DOHH2 (cell line): ENCODE measurements at regions not wholly inside any gene's neighbourhood (a gene's known extent, or its start where the extent isn't known, plus 50 kb on each side); places are given as distances from the start of the nearest gene placed in this dataset.

Source experiments
- H3F3A ChIP-seq: fragments of 200-600 bp; sonication (generic), shearing (Covaris generic); 2 replicates; pipeline ENCODE4 v1.6.0; 2016; ENCODE audit warnings: antibody characterized with exemption, mild to moderate bottlenecking; ENCODE audit not compliant: control insufficient read depth, insufficient read depth
- H3K27ac ChIP-seq: fragments of 200-600 bp; sonication (generic); 2 replicates; pipeline ENCODE4 v1.5.1; 2014; ENCODE audit warnings: low read depth, mild to moderate bottlenecking, low read length, moderate library complexity
- H3K27me3 ChIP-seq: fragments of 200-600 bp; sonication (generic); 2 replicates; pipeline ENCODE4 v1.6.1; 2014; ENCODE audit warnings: mild to moderate bottlenecking, low read length, mixed read lengths; ENCODE audit not compliant: control insufficient read depth
- H3K36me3 ChIP-seq: fragments of 200-600 bp; sonication (generic); 2 replicates; pipeline ENCODE4 v1.6.1; 2014; ENCODE audit warnings: mild to moderate bottlenecking, low read length, moderate library complexity, mixed read lengths; ENCODE audit not compliant: control insufficient read depth
- H3K4me1 ChIP-seq: fragments of 200-600 bp; sonication (generic); 2 replicates; pipeline ENCODE4 v1.6.1; 2014; ENCODE audit warnings: mild to moderate bottlenecking, low read length, mixed read lengths; ENCODE audit not compliant: control insufficient read depth
- H3K4me2 ChIP-seq: fragments of 200-600 bp; sonication (generic); 2 replicates; pipeline ENCODE4 v1.6.0; 2014; ENCODE audit warnings: mild to moderate bottlenecking, low read length, moderate library complexity
- H3K4me3 ChIP-seq: fragments of 200-600 bp; sonication (generic); 2 replicates; pipeline ENCODE4 v1.5.1; 2014; ENCODE audit warnings: mild to moderate bottlenecking, low read length, mixed read lengths
- H3K79me2 ChIP-seq: fragments of 200-600 bp; sonication (generic); 2 replicates; pipeline ENCODE4 v1.6.1; 2014; ENCODE audit warnings: mild to moderate bottlenecking, low read length, mixed read lengths; ENCODE audit not compliant: control insufficient read depth
- H3K9me2 ChIP-seq: fragments of 200-600 bp; sonication (generic); replicated peaks from 2 replicates; pipeline ENCODE4 v1.6.1; 2014; ENCODE audit warnings: mild to moderate bottlenecking, low read length, mixed read lengths; ENCODE audit not compliant: control insufficient read depth
- H3K9me3 ChIP-seq: fragments of 200-600 bp; sonication (generic); 2 replicates; pipeline ENCODE4 v1.6.1; 2014; ENCODE audit warnings: antibody characterized with exemption, low read length, mixed read lengths; ENCODE audit not compliant: control insufficient read depth, insufficient read depth
- H4K20me1 ChIP-seq: fragments of 200-600 bp; sonication (generic); 2 replicates; pipeline ENCODE4 v1.6.0; 2014; ENCODE audit warnings: low read depth, mild to moderate bottlenecking, antibody characterized with exemption, low read length, moderate library complexity; ENCODE audit not compliant: control insufficient read depth, insufficient read depth
- EZH2phosphoT487 ChIP-seq: fragments of 200-600 bp; sonication (generic); IDR thresholded peaks from 2 replicates; pipeline ENCODE4 v1.6.1; 2017; ENCODE audit warnings: borderline replicate concordance, mild to moderate bottlenecking, antibody characterized with exemption, low read length, moderate library complexity, mixed read lengths
- TF ChIP-seq, protein P1 (sequence below): fragments of 200-600 bp; sonication (generic); IDR thresholded peaks from one replicate; pipeline ENCODE4 v1.5.1; 2014; ENCODE audit warnings: antibody characterized with exemption, mild to moderate bottlenecking, low read depth, low read length; ENCODE audit not compliant: poor library complexity, severe bottlenecking

DNA sequence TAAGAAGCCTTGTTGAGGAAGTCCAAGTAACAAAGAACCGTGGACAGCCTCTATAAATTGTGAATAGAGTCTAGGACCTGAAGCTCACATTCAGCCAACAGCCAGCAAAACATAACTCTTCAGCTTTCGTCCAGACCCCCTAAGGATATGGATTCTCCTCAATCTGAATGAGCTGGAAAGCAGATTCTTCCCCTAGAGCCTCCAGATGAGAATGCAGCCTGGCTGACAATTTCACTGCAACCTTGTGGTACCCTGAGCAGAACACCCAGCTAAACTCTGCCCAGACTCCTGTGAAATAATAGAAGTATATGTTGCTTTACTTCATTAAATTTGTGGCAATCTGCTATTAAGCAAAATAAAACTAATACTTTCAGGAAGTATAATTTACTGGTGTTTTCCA is 483.5 kb upstream of the SLC8A1 start:
- Histone ChIP-seq H3K36me3 (no peaks in the 10 kb centered on the region), H3K27ac (no peak overlapping the region), H3K4me2 (no peak overlapping the region), H4K20me1 (no peaks in the 10 kb centered on the region), H3F3A (no peaks in the 10 kb centered on the region), H3K9me3 (no peaks in the 10 kb centered on the region), H3K9me2 (no peaks in the 10 kb centered on the region), H3K4me3 (no peak overlapping the region), H3K4me1 (no peaks in the 10 kb centered on the region), H3K27me3 (peaks cover 9% of the 10 kb centered on the region; the same call in 1 of the 2 replicates), H3K79me2 (no peaks in the 10 kb centered on the region)
- TF ChIP-seq EZH2phosphoT487: no peak
- TF ChIP-seq, protein P1, sequence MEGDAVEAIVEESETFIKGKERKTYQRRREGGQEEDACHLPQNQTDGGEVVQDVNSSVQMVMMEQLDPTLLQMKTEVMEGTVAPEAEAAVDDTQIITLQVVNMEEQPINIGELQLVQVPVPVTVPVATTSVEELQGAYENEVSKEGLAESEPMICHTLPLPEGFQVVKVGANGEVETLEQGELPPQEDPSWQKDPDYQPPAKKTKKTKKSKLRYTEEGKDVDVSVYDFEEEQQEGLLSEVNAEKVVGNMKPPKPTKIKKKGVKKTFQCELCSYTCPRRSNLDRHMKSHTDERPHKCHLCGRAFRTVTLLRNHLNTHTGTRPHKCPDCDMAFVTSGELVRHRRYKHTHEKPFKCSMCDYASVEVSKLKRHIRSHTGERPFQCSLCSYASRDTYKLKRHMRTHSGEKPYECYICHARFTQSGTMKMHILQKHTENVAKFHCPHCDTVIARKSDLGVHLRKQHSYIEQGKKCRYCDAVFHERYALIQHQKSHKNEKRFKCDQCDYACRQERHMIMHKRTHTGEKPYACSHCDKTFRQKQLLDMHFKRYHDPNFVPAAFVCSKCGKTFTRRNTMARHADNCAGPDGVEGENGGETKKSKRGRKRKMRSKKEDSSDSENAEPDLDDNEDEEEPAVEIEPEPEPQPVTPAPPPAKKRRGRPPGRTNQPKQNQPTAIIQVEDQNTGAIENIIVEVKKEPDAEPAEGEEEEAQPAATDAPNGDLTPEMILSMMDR: no peak

DNA sequence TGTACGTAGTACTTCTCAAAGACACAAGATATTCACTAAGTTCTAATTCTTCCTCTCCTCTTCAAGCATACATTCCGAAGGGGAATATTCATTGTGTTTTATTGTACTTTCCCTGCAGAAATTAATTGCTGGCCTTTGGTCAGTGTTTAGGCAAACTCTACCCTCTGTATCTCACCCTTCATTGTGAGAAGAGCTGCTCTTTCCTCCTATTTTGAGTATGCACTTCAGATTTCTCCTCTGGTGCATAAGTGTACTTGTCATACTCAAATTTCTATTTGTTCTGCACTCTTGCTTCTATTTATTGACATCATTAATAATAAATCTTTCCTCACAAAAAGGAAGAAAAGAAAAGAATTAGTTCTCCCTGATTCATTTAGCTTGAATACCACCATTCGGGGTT is 485.4 kb upstream of the SLC8A1 start:
- Histone ChIP-seq H3K9me3 (no peaks in the 10 kb centered on the region), H3F3A (no peaks in the 10 kb centered on the region), H3K27ac (no peak overlapping the region), H3K9me2 (no peaks in the 10 kb centered on the region), H3K4me1 (no peaks in the 10 kb centered on the region), H3K27me3 (peaks cover 9% of the 10 kb centered on the region; the same call in 1 of the 2 replicates), H3K79me2 (no peaks in the 10 kb centered on the region), H3K4me2 (no peak overlapping the region), H4K20me1 (no peaks in the 10 kb centered on the region), H3K36me3 (no peaks in the 10 kb centered on the region), H3K4me3 (no peak overlapping the region)
- TF ChIP-seq EZH2phosphoT487: no peak
- TF ChIP-seq, protein P1: no peak

DNA sequence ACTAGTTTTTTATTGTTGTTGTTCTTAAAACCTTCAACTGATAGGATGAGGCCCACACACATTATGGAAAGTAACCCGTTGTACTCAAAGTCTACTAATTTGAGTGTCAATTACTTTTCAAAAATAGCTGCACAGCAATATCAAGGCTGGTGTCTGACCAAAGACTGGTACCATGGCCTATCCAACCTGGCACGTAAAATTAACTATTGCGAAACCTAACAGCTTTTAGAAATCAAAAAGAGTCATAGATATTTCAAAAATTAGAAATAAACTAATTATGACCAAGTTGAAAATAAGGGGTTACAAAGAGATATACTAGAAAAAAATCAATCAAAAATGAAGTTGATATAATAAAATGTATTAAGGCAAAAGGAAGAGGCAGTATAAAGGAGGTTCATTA is 501.5 kb upstream of the SLC8A1 start:
- H3K27me3 ChIP-seq: no peaks in the 10 kb centered on the region
- H4K20me1 ChIP-seq: no peaks in the 10 kb centered on the region
- TF ChIP-seq, protein P1: no peak
- no peak for TF ChIP-seq EZH2phosphoT487
- peaks cover 26% of the 10 kb centered on the region for H3K4me1 ChIP-seq
- no peak overlapping the region for H3K27ac ChIP-seq
- no peaks in the 10 kb centered on the region for H3K9me2 ChIP-seq
- no peaks in the 10 kb centered on the region for H3K79me2 ChIP-seq
- H3K9me3 ChIP-seq: peaks cover 6% of the 10 kb centered on the region; the same call in 1 of the 2 replicates
- peaks cover 14% of the 10 kb centered on the region for H3F3A ChIP-seq
- peaks cover 5% of the 10 kb centered on the region; the same call in 1 of the 2 replicates for H3K36me3 ChIP-seq
- H3K4me3 ChIP-seq: no peak overlapping the region
- no peak overlapping the region for H3K4me2 ChIP-seq

DNA sequence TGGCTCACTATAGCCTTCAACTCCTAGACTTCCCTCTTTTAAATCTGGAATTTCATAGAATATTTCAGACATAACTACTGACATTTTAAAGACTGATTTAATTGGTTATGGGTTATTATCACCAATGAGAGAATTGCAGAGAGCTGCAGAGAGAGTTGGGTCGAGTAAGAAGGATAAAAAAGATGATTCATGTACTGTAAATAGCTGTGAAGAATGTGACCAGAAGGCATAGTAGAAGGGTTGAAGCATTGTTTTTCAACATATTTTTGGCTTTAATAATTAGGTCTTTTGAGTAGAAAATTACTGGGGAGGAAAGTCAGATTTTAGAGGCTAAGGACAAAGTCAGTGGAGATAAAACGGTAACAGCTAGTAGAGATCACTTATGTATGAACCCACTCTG is 503.2 kb upstream of the SLC8A1 start:
- Histone ChIP-seq H3K9me3 (peaks cover 6% of the 10 kb centered on the region; the same call in 1 of the 2 replicates), H3K4me1 (peaks cover 26% of the 10 kb centered on the region), H3K79me2 (no peaks in the 10 kb centered on the region), H3K4me3 (no peak overlapping the region), H3F3A (peaks cover 14% of the 10 kb centered on the region), H3K36me3 (peaks cover 5% of the 10 kb centered on the region; the same call in 1 of the 2 replicates), H3K27me3 (no peaks in the 10 kb centered on the region), H4K20me1 (no peaks in the 10 kb centered on the region), H3K27ac (no peak overlapping the region), H3K4me2 (no peak overlapping the region), H3K9me2 (no peaks in the 10 kb centered on the region)
- TF ChIP-seq EZH2phosphoT487: no peak
- TF ChIP-seq, protein P1: no peak
